CD4-positive, alpha-beta memory T cell (primary cell): ENCODE measurements at regions not wholly inside any gene's neighbourhood (a gene's known extent, or its start where the extent isn't known, plus 50 kb on each side); places are given as distances from the start of the nearest gene placed in this dataset.
A peak's percentile ranks its signal among the peaks of the same experiment; 100 is the strongest.

Experiments used
- CTCF ChIA-PET: fragments of 350-600 bp; sonication (Branson Sonifier 250); formaldehyde crosslinking; loops from one replicate; lab custom pipeline; 2021; ENCODE audit warnings: inconsistent platforms; ENCODE audit not compliant: partially characterized antibody; lab: Charles Lee
- POLR2A ChIA-PET: fragments of 350-600 bp; sonication (Branson Sonifier 250); formaldehyde crosslinking; loops from one replicate; lab custom pipeline; 2021; ENCODE audit not compliant: partially characterized antibody; lab: Charles Lee
- DNase-seq, 5 donors: peaks; one replicate each; pipeline versions ENCODE4 v3.0.0 to v3.0.0-alpha.2; 2020 to 2022; ENCODE audit warnings: mixed read lengths in 1 of 5
- H3K27ac ChIP-seq: one replicate; pipeline ENCODE4 v1.7.0; 2013; ENCODE audit warnings: low read depth, low read length
- H3K27me3 ChIP-seq: 2 replicates; pipeline ENCODE4 v1.7.0; 2013; ENCODE audit warnings: mild to moderate bottlenecking, low read length, moderate library complexity; ENCODE audit not compliant: insufficient read depth
- H3K36me3 ChIP-seq: 2 replicates; pipeline ENCODE4 v1.7.0; 2013; ENCODE audit warnings: mild to moderate bottlenecking, low read length, moderate library complexity; ENCODE audit not compliant: insufficient read depth
- H3K4me1 ChIP-seq: 2 replicates; pipeline ENCODE4 v1.7.0; 2013; ENCODE audit warnings: mild to moderate bottlenecking, low read length, moderate library complexity; ENCODE audit not compliant: insufficient read depth
- H3K4me3 ChIP-seq, 2 donors: one replicate each; pipeline ENCODE4 v1.7.0; 2013; ENCODE audit warnings: low read length in 2 of 2, mild to moderate bottlenecking in 1 of 2
- H3K9me3 ChIP-seq, 2 donors: one replicate each; pipeline ENCODE4 v1.7.0; 2013; ENCODE audit warnings: low read length in 2 of 2, control low read depth in 1 of 2; ENCODE audit not compliant: control insufficient read depth in 1 of 2
- H3K27ac Mint-ChIP-seq, 7 donors: one replicate each; pipeline ENCODE4 v1.8.0; 2020 to 2021; ENCODE audit warnings: mixed read lengths in 7 of 7, mild to moderate bottlenecking in 6 of 7, inconsistent platforms in 3 of 7, moderate library complexity in 3 of 7
- H3K27me3 Mint-ChIP-seq, 2 donors: one replicate each; pipeline ENCODE4 v1.8.0; 2020 to 2021; ENCODE audit warnings: mixed read lengths in 2 of 2
- H3K36me3 Mint-ChIP-seq, 2 donors: one replicate each; pipeline ENCODE4 v1.8.0; 2020 to 2021; ENCODE audit warnings: mixed read lengths in 2 of 2, inconsistent platforms in 1 of 2, mild to moderate bottlenecking in 1 of 2
- H3K4me1 Mint-ChIP-seq, 4 donors: one replicate each; pipeline ENCODE4 v1.8.0; 2020 to 2021; ENCODE audit warnings: mixed read lengths in 4 of 4, mild to moderate bottlenecking in 1 of 4
- H3K4me3 Mint-ChIP-seq, 8 donors: one replicate each; pipeline ENCODE4 v1.8.0; 2020 to 2021; ENCODE audit warnings: mixed read lengths in 8 of 8, mild to moderate bottlenecking in 7 of 8, moderate library complexity in 6 of 8, inconsistent platforms in 3 of 8
- H3K9me3 Mint-ChIP-seq, 8 donors: one replicate each; pipeline ENCODE4 v1.8.0; 2020 to 2021; ENCODE audit warnings: mixed read lengths in 8 of 8, mild to moderate bottlenecking in 5 of 8, inconsistent platforms in 3 of 8, moderate library complexity in 1 of 8
- intact Hi-C: fragments of 100-400 bp; cut with micrococcal nuclease; formaldehyde crosslinking; loops from one replicate; pipeline ENCODE4 v1.15.1; 2023

- Histone ChIP-seq H3K27me3 (no peaks in the 10 kb centered on the region), H3K36me3 (no peaks in the 10 kb centered on the region), H3K4me3 (no peak overlapping the region), H3K9me3 (no peaks in the 10 kb centered on the region), H3K4me1 (no peaks in the 10 kb centered on the region), H3K27ac (no peak overlapping the region)
- Mint-ChIP-seq H3K9me3 (peaks cover 0 to 6% (median 2%) of the 10 kb centered on the region in 8 donors), H3K27ac (no peak overlapping the region), H3K4me1 (no peaks in the 10 kb centered on the region), H3K36me3 (no peaks in the 10 kb centered on the region), H3K4me3 (no peak overlapping the region), H3K27me3 (no peaks in the 10 kb centered on the region)
- POLR2A ChIA-PET: no interaction called here
- CTCF ChIA-PET: no interaction called here
- no peak for DNase-seq
- intact Hi-C loops: no loop called here
Observed at GRCh38 chr7:41294556-41295454, 408.1 kb downstream of the INHBA start.

- Mint-ChIP-seq H3K27ac (no peak overlapping the region), H3K36me3 (no peaks in the 10 kb centered on the region), H3K27me3 (no peaks in the 10 kb centered on the region), H3K4me3 (no peak overlapping the region), H3K4me1 (no peaks in the 10 kb centered on the region), H3K9me3 (peaks cover 0 to 15% (median 2%) of the 10 kb centered on the region in 8 donors)
- POLR2A ChIA-PET: no interaction called here
- Histone ChIP-seq H3K27me3 (no peaks in the 10 kb centered on the region), H3K4me1 (no peaks in the 10 kb centered on the region), H3K4me3 (no peak overlapping the region), H3K9me3 (no peaks in the 10 kb centered on the region), H3K36me3 (no peaks in the 10 kb centered on the region), H3K27ac (no peak overlapping the region)
- CTCF ChIA-PET: interaction anchor here (1.3 kb wide), 1 partner anchor 16 kb away, joined by 3 read pairs; no protein-coding TSS in a partner anchor
- no peak for DNase-seq
- intact Hi-C loops: no loop called here
Observed at GRCh38 chr7:41292487-41292886, 410.4 kb downstream of the INHBA start.

- no peaks in the 10 kb centered on the region for H3K4me1 ChIP-seq
- Mint-ChIP-seq H3K27ac (no peak overlapping the region), H3K9me3 (peaks cover 0 to 9% (median 4%) of the 10 kb centered on the region in 8 donors), H3K4me1 (no peaks in the 10 kb centered on the region), H3K4me3 (no peak overlapping the region), H3K36me3 (no peaks in the 10 kb centered on the region), H3K27me3 (no peaks in the 10 kb centered on the region)
- ChIA-PET POLR2A (no interaction called here), CTCF (no interaction called here)
- no peaks in the 10 kb centered on the region for H3K9me3 ChIP-seq
- no peaks in the 10 kb centered on the region for H3K27me3 ChIP-seq
- no peak for DNase-seq
- H3K36me3 ChIP-seq: no peaks in the 10 kb centered on the region
- H3K4me3 ChIP-seq: no peak overlapping the region
- intact Hi-C loops: no loop called here
- no peak overlapping the region for H3K27ac ChIP-seq
Observed at GRCh38 chr7:41287559-41288335, 415.1 kb downstream of the INHBA start.

- no peak overlapping the region for H3K27ac ChIP-seq
- H3K9me3 ChIP-seq: peaks cover 0 to 4% of the 10 kb centered on the region in 2 donors
- ChIA-PET POLR2A (no interaction called here), CTCF (no interaction called here)
- no peak for DNase-seq
- H3K4me1 Mint-ChIP-seq: no peaks in the 10 kb centered on the region
- intact Hi-C loops: no loop called here
- no peaks in the 10 kb centered on the region for H3K36me3 ChIP-seq
- no peak overlapping the region for H3K4me3 ChIP-seq
- H3K36me3 Mint-ChIP-seq: no peaks in the 10 kb centered on the region
- no peak overlapping the region for H3K27ac Mint-ChIP-seq
- H3K27me3 ChIP-seq: no peaks in the 10 kb centered on the region
- no peaks in the 10 kb centered on the region for H3K4me1 ChIP-seq
- H3K9me3 Mint-ChIP-seq: peaks cover 0 to 21% (median 12%) of the 10 kb centered on the region in 8 donors
- no peak overlapping the region for H3K4me3 Mint-ChIP-seq
- no peaks in the 10 kb centered on the region for H3K27me3 Mint-ChIP-seq
Observed at GRCh38 chr7:41280491-41280890, 422.4 kb downstream of the INHBA start.

GRCh38 chr7:41277561-41277960 is 425.3 kb downstream of the INHBA start:
- H3K4me3 ChIP-seq: no peak overlapping the region
- intact Hi-C loops: no loop called here
- POLR2A ChIA-PET: no interaction called here
- no peak for DNase-seq
- no peaks in the 10 kb centered on the region for H3K36me3 ChIP-seq
- Mint-ChIP-seq H3K27ac (no peak overlapping the region), H3K4me3 (no peak overlapping the region), H3K4me1 (no peaks in the 10 kb centered on the region), H3K9me3 (peaks cover 0 to 24% (median 8%) of the 10 kb centered on the region in 8 donors), H3K27me3 (no peaks in the 10 kb centered on the region), H3K36me3 (no peaks in the 10 kb centered on the region)
- CTCF ChIA-PET: no interaction called here
- H3K27me3 ChIP-seq: no peaks in the 10 kb centered on the region
- no peak overlapping the region for H3K27ac ChIP-seq
- no peaks in the 10 kb centered on the region for H3K4me1 ChIP-seq
- H3K9me3 ChIP-seq: peaks cover 0 to 4% of the 10 kb centered on the region in 2 donors

- Mint-ChIP-seq H3K27ac (peak overlapping the region in 1 of 7 donors; percentile 32), H3K4me1 (no peaks in the 10 kb centered on the region), H3K4me3 (no peak overlapping the region), H3K36me3 (no peaks in the 10 kb centered on the region), H3K9me3 (peaks cover 0 to 25% (median 4%) of the 10 kb centered on the region in 8 donors), H3K27me3 (no peaks in the 10 kb centered on the region)
- Histone ChIP-seq H3K4me1 (no peaks in the 10 kb centered on the region), H3K4me3 (no peak overlapping the region), H3K9me3 (peaks cover 0 to 4% of the 10 kb centered on the region in 2 donors), H3K27ac (no peak overlapping the region), H3K36me3 (no peaks in the 10 kb centered on the region), H3K27me3 (no peaks in the 10 kb centered on the region)
- CTCF ChIA-PET: no interaction called here
- POLR2A ChIA-PET: no interaction called here
- intact Hi-C loops: no loop called here
- DNase-seq: no peak
Observed at GRCh38 chr7:41275255-41275654, 427.6 kb downstream of the INHBA start.

- DNase-seq: no peak
- H3K4me1 ChIP-seq: no peaks in the 10 kb centered on the region
- ChIA-PET POLR2A (no interaction called here), CTCF (no interaction called here)
- intact Hi-C loops: no loop called here
- Mint-ChIP-seq H3K4me3 (no peak overlapping the region), H3K27me3 (no peaks in the 10 kb centered on the region), H3K4me1 (no peaks in the 10 kb centered on the region), H3K9me3 (peaks cover 0 to 25% (median 5%) of the 10 kb centered on the region in 8 donors), H3K27ac (no peak overlapping the region), H3K36me3 (no peaks in the 10 kb centered on the region)
- H3K9me3 ChIP-seq: peaks cover 0 to 4% of the 10 kb centered on the region in 2 donors
- H3K27me3 ChIP-seq: no peaks in the 10 kb centered on the region
- H3K36me3 ChIP-seq: no peaks in the 10 kb centered on the region
- H3K4me3 ChIP-seq: no peak overlapping the region
- H3K27ac ChIP-seq: no peak overlapping the region
Observed at GRCh38 chr7:41274179-41274578, 428.7 kb downstream of the INHBA start.
